Breast epithelium (tissue), 4 donors: ENCODE measurements at regions not wholly inside any gene's neighbourhood (a gene's known extent, or its start where the extent isn't known, plus 50 kb on each side); places are given as distances from the start of the nearest gene placed in this dataset.

Experiments used
- DNase-seq, 2 donors: peaks; one replicate each; pipeline ENCODE4 v3.0.0-alpha.2; 2019; ENCODE audit warnings: low spot score in 2 of 2
- H3K27ac ChIP-seq, 2 donors: fragments of 200-600 bp; sonication (generic) in 1 of 2; one replicate each; pipeline ENCODE4 v1.5.1; 2016 to 2019; ENCODE audit warnings: mild to moderate bottlenecking in 1 of 2
- H3K27me3 ChIP-seq, 2 donors: fragments of 200-600 bp; sonication (generic) in 1 of 2; one replicate each; pipeline versions ENCODE4 v1.5.1 to v1.6.0; 2017 to 2019; ENCODE audit warnings: control low read depth in 1 of 2, mild to moderate bottlenecking in 1 of 2
- H3K36me3 ChIP-seq: fragments of 200-600 bp; one replicate; pipeline ENCODE4 v1.5.1; 2019
- H3K4me1 ChIP-seq, 2 donors: fragments of 200-600 bp; sonication (generic); one replicate each; pipeline ENCODE4 v1.5.1; 2016 to 2019; ENCODE audit warnings: control low read depth in 1 of 2
- H3K4me3 ChIP-seq, 3 donors: fragments of 200-600 bp; sonication (generic); 1 replicate in 2 of 3; 2 replicates in 1 of 3; pipeline ENCODE4 v1.5.1; 2016 to 2019; ENCODE audit warnings: mild to moderate bottlenecking in 3 of 3, moderate library complexity in 2 of 3
- H3K9me3 ChIP-seq, 2 donors: fragments of 200-600 bp; sonication (generic) in 1 of 2; one replicate each; pipeline ENCODE4 v1.5.1; 2016 to 2019; ENCODE audit warnings: control low read depth in 1 of 2
- POLR2A ChIP-seq: fragments of 450-650 bp; IDR thresholded peaks from one replicate; pipeline ENCODE4 v1.6.1; 2016; ENCODE audit warnings: antibody characterized with exemption, mild to moderate bottlenecking, moderate library complexity
- POLR2AphosphoS5 ChIP-seq, 3 donors: sonication (generic); formaldehyde crosslinking; IDR thresholded peaks; one replicate each; pipeline ENCODE4 v1.6.1; 2017; ENCODE audit warnings: antibody characterized with exemption in 3 of 3
- intact Hi-C: fragments of 100-400 bp; cut with DNase I; formaldehyde crosslinking; loops from one replicate; pipeline ENCODE4 v1.15.1; 2023; ENCODE audit warnings: low total_unique reads
- TF ChIP-seq, protein P1 (sequence below), 3 donors: fragments of 450-650 bp; IDR thresholded peaks; one replicate each; pipeline ENCODE4 v1.5.1; 2016 to 2017; ENCODE audit warnings: antibody characterized with exemption in 3 of 3, mild to moderate bottlenecking in 3 of 3, moderate library complexity in 3 of 3

DNA sequence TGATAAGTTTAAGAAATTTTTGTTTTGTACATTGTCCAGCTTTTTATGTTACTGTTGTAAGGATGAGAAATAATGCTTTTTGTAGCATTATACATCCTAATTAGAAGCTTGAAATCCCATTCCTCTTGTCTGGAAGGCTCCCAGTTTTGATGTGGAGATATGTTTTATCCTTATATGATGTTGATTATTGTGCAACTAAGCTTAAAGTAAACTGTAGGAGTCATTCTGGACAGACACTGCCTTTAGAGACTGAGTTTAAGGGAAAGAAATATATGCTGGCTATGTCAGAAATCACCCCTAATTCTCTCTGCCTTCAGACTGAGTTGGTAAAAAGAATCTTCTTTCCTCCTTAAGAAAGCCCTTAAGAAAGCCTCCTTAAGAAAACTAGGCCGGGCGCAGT, 670.4 kb downstream of the ZPLD1 start:
- intact Hi-C loops = no loop called here
- no peaks in the 10 kb centered on the region for H3K9me3 ChIP-seq
- TF ChIP-seq POLR2A = no peak
- no peak for DNase-seq
- no peaks in the 10 kb centered on the region for H3K36me3 ChIP-seq
- no peak overlapping the region for H3K4me3 ChIP-seq
- no peaks in the 10 kb centered on the region for H3K27me3 ChIP-seq
- no peak overlapping the region for H3K27ac ChIP-seq
- H3K4me1 ChIP-seq = no peaks in the 10 kb centered on the region

DNA sequence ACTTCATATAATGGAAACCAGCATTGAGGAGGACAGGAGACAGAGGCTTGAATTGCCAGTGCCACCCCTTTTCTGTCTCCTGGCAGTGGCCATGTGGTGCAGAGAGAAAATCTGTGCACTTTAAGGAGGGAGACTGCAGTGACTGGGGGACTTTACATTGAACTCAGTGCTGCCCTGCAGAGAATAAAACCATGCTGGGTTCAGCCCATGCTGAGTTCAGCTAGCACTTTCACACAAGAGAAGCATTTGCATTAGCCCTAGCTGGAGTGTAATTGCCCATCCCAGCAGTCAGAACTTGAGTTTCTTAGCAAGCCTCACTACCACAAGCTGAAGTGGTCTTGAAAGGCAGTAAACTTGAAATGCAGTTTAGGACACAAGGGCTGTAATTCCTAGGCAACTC, 677.5 kb downstream of the ZPLD1 start:
- no peaks in the 10 kb centered on the region for H3K36me3 ChIP-seq
- no peak overlapping the region for H3K27ac ChIP-seq
- TF ChIP-seq, protein P1, sequence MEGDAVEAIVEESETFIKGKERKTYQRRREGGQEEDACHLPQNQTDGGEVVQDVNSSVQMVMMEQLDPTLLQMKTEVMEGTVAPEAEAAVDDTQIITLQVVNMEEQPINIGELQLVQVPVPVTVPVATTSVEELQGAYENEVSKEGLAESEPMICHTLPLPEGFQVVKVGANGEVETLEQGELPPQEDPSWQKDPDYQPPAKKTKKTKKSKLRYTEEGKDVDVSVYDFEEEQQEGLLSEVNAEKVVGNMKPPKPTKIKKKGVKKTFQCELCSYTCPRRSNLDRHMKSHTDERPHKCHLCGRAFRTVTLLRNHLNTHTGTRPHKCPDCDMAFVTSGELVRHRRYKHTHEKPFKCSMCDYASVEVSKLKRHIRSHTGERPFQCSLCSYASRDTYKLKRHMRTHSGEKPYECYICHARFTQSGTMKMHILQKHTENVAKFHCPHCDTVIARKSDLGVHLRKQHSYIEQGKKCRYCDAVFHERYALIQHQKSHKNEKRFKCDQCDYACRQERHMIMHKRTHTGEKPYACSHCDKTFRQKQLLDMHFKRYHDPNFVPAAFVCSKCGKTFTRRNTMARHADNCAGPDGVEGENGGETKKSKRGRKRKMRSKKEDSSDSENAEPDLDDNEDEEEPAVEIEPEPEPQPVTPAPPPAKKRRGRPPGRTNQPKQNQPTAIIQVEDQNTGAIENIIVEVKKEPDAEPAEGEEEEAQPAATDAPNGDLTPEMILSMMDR (IDR thresholded peaks at IDR 0.05) = no peak
- TF ChIP-seq POLR2A (no peak), POLR2AphosphoS5 (IDR thresholded peaks at IDR 0.05) (no peak)
- no peaks in the 10 kb centered on the region for H3K4me1 ChIP-seq
- H3K9me3 ChIP-seq = no peaks in the 10 kb centered on the region
- no peaks in the 10 kb centered on the region for H3K27me3 ChIP-seq
- DNase-seq = no peak
- H3K4me3 ChIP-seq = no peak overlapping the region
- intact Hi-C loops = no loop called here

DNA sequence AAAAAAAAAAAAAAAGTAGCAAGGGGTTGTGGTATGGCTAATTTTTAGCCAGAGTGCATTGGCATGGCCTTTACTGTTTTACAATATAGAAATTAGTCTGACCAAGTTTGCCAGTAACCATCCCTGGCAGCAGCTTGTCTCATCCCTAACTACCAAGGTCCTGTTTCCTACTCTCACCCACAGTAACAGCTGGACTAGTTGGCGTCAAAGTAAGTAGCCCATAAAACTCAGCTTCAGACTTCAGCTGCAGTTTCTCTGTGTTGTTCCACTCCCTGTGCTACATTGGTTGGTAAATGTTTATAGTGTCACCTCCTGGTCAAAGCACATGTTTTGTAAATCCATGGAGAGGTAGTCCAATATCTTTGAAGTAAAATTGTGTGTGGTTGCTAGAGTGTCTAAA, 691.3 kb downstream of the ZPLD1 start:
- intact Hi-C loops = no loop called here
- Histone ChIP-seq H3K4me1 (no peaks in the 10 kb centered on the region), H3K36me3 (no peaks in the 10 kb centered on the region), H3K4me3 (no peak overlapping the region), H3K27ac (no peak overlapping the region), H3K27me3 (no peaks in the 10 kb centered on the region), H3K9me3 (no peaks in the 10 kb centered on the region)
- TF ChIP-seq POLR2A = no peak
- DNase-seq = no peak

DNA sequence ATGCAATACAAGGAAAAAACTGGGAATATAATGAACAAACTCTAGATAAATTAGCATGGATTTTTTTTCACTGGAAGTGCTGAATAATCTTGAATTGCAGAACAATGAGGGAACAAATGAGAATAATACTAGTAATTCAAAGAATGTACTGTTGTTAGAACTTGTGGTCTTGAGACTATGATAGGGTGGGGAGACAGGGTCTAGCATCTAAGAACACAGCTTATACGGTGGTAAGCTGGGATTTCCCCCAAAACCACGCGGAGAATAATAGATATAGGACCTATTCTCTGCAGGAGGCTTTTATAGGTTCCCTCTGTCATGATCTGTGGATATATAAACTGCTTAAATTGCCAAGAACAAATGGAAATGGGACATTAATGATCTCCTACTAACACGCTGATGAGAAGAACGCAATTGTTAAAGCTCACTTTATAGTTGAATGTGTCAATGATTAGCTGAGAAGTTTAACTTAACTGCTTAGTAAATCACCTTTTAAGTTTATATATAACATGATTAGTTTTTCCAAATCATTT, 692.3 kb downstream of the ZPLD1 start:
- no peak overlapping the region for H3K27ac ChIP-seq
- H3K4me3 ChIP-seq = no peak overlapping the region
- H3K36me3 ChIP-seq = no peaks in the 10 kb centered on the region
- no peak for TF ChIP-seq POLR2AphosphoS5 (IDR thresholded peaks at IDR 0.05)
- TF ChIP-seq, protein P1 (IDR thresholded peaks at IDR 0.05) = no peak
- no peak for TF ChIP-seq POLR2A
- DNase-seq = no peak
- no peaks in the 10 kb centered on the region for H3K9me3 ChIP-seq
- intact Hi-C loops = no loop called here
- no peaks in the 10 kb centered on the region for H3K27me3 ChIP-seq
- H3K4me1 ChIP-seq = no peaks in the 10 kb centered on the region

DNA sequence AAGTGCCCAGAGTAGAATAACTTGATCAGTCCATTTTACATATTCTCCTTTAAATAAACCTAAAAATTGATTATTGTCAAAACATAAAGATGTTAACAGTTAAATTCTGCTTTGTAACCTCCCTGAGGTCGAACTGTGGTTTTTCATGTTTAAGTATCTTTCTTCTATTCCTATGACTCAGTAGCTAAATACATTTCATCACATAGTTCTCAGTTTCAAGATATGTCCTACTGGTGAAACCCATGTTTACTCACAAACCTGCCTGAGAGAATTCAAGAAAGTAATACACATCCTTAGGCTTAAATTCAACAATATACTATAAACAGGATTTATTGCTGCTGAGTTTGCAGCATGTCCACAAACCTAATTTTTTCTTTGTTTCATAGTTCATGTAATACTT, 692.9 kb downstream of the ZPLD1 start:
- no peaks in the 10 kb centered on the region for H3K27me3 ChIP-seq
- no peaks in the 10 kb centered on the region for H3K9me3 ChIP-seq
- H3K36me3 ChIP-seq = no peaks in the 10 kb centered on the region
- H3K4me1 ChIP-seq = no peaks in the 10 kb centered on the region
- H3K4me3 ChIP-seq = no peak overlapping the region
- intact Hi-C loops = no loop called here
- DNase-seq = no peak
- H3K27ac ChIP-seq = no peak overlapping the region
- TF ChIP-seq POLR2AphosphoS5 (IDR thresholded peaks at IDR 0.05) (no peak), POLR2A (no peak)
- TF ChIP-seq, protein P1 (IDR thresholded peaks at IDR 0.05) = no peak

DNA sequence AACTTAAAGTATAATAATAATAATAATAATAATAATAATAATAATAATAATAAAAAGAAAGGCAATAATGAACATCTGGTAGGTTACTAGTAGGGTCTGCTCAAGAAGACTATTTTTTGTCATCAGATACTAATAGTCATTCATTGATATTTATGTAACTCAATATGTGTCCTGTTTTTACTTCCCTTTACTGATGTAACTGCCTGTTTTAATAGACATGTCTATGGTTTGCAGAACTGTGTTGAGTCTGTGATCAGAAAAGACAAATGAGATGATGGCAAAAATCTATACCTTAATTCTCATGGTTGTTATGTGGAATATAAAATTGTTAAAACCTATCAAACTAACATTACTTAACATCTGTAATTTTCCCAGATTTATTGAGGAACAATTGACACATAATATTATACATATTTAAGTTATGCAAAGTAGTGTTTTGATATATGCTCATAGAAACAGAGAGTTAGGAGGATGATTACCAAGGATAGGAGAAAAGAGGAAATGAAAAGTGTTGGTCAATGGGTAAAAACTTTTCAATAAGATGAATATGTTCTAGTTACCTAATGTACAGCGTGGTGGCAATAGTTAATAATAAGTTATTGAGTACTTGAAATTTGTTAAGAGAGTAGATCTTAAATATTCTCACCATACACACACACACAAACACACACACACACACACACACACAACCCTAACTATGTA, 699.4 kb downstream of the ZPLD1 start:
- Histone ChIP-seq H3K27ac (no peak overlapping the region), H3K4me3 (no peak overlapping the region), H3K9me3 (no peaks in the 10 kb centered on the region), H3K27me3 (no peaks in the 10 kb centered on the region), H3K36me3 (no peaks in the 10 kb centered on the region), H3K4me1 (no peaks in the 10 kb centered on the region)
- intact Hi-C loops = no loop called here
- TF ChIP-seq POLR2AphosphoS5 (IDR thresholded peaks at IDR 0.05) (no peak), POLR2A (no peak)
- TF ChIP-seq, protein P1 (IDR thresholded peaks at IDR 0.05) = no peak
- DNase-seq = no peak
